ENCODE measurements at regions not wholly inside any gene's neighbourhood (a gene's known extent, or its start where the extent isn't known, plus 50 kb on each side); places are given as distances from the start of the nearest gene placed in this dataset.

DNA sequence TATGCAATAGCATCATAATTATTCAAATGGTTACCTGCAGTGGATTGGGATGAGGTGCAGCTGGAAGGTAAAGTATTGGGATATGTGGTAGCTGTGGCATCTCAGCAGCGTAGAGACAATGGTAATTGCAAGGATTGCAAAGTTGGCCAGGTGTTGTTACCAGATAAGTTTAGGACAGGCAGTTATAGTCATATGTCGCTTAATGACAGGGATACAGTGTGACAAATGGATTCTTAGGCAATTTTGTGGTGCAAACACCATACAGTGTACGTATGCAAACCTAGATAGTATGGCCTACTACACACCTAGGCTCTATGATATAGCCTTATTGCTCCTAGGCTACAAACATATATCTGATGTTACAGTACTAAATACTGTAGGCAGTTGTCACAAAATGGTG is 163.5 kb upstream of the LYZL2 start:
- no peak for DNase-seq

DNA sequence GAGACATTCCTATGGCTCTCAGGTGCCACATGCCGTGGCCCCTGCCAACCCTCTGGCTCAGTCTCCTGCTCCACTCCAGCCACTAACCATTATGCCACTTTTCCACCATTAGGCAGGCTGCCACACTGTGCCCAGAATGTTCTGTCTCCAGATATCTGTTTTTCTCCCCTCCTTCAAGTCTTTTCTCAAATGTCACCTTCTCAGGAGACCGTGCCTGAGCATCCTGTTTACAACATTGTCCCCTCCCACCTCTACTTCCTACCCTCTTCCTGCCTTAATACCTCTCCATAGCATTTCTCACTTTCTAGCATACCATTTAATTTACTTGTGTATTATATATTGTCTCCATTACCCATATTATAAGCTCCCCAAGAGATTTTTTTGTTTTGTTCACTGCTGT is 162.5 kb upstream of the LYZL2 start:
- peak; percentile 11 for DNase-seq

DNA sequence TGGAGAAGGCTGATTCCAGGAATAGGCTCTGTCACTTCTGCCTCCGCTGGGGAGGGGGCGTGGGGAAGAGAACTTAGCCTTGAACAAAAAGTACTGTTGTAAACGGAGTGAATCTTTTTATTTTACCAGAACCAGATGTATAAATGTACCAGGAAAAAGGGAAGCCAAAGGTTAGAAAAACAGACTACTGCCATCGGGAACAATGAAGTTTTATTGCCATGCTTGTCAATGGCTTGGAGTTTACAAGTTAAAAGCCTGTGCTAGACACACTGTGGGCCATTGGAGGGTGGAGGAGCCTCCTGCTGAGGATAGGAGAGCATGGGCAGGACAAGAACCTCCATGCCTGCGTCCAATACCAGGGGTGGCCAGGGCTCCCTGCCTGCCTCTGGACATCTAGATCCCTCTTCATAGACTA is 161.7 kb upstream of the LYZL2 start:
- DNase-seq, result no peak

DNA sequence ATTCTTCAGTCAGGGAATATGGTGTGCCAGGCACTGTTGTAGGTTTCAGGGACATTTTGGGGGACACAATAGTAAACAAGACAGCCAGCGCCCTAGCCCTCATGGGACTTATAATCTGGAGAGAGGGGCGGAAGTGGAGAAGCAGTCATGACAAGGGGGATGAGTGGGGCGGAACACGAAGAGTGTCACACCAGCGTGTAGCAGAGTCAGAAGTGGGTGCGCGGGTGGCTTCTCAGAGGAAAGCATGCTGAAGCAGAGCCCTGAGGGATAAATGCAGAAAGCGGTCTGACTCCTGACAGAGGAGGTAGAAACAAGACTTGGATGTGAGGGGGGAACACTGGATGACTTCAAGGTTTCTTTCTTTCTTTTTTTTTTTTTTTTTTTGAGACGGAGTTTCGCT is 160.3 kb upstream of the LYZL2 start:
- DNase-seq, result no peak

DNA sequence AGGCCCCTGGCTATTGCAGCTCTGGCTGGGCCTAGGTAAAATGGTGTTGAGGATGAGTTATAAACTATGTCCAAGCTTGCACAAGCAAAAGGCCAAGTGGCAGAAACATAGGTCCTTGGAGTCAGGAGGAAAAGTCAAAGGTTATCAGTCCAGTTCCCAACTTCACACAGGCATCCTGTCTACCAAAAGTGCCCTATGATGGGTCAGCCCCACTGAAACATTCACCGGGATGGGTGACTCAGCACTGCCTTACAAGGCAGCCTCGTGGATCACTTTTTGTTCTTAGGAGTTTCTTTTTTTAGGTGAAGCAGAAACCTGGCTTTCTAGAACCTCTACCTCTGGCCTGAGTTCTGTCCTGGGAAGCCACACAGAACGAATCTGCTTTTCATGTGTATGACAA is 158.8 kb upstream of the LYZL2 start:
- DNase-seq, result no peak

DNA sequence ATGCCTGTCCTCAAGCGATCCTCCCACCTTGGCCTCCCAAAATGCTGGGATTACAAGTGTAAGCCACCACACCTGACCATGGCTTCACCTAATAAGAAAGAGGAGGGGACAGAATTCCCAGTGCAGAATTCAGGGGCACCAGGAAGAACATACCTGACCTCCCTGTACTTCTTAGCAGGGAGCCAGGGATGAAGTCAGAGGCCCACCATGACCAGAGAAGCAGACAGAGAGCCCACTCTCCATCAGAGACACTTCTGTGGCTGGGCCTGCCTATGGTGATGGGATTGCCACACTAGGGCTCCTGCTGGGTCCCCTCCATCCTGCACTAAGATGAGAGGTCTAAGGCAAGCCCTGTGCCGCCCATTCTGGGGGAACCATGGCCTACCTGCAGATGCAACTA is 157.4 kb upstream of the LYZL2 start:
- no peak for DNase-seq

DNA sequence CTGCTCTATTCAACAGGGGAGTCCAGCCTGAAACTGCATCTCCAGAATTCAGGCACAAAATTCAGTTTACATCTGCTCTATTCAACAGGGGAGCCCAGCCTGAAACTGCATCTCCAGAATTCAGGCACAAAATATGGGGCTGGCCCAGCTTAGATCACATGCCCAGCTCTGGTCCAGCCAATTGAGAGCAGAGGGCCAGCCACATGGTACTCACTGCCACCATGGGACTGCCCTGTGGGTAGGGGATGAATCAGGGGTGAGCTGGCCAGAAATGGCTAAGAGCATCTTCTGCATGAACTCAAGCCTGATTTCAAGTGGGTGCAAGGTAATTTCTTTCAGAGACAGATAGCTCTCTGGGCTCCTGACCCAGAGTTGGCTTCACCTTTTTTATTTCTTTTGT is 156.6 kb upstream of the LYZL2 start:
- DNase-seq, result no peak

DNA sequence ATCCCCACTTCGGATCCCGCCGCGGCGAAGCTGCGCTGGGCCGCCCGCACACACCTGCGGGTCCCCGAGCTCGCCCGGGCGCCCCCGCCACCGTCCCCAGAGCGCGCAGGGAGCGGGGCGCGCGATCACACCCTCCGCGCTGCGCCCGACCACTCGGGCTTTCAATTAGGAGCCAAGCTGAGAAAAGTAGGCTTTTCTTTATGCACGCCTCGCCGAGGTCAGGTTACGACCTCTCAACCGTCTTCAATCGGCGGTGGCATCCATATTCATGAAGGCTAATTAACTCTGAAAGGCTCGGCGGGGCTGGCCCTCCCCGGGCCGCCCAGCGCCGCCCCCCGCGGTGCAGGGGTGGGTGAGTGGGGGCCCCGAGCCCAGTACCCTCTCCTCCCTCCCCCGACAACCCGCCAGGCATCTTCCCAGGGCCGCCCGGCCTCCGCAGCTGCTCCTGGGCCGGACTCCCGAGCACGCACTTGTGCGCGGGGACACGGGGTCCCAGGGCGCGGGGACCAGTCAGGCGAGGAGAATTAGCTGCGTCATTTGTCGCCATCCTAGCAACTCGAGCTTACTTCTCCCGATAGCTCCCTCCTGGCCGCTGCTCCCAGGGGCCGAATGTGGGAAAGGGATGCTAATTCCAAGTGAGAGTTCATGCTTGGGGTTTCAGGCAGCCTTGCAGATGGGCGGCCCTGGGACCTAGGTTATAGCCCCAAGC is 155.5 kb upstream of the LYZL2 start:
- DNase-seq, result peak; percentile 28

DNA sequence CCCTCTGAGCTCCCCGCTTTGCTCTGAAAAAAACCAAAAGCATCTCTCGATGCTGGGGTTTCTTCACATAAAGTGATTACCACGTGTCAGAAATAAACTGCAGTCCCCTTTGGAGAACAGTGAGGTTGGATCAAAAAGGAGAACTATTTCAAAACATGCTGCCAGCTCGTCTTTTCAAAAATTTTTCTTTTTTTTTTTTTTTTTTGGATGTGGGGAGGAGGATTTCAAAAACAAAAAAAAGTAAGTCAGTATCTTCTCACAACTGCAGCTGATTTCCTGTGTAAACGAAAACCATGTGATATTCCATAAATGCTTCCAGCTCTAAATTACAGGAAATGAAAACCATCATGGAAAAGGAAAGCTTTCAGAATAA is 155.0 kb upstream of the LYZL2 start:
- peak; percentile 23 for DNase-seq

DNA sequence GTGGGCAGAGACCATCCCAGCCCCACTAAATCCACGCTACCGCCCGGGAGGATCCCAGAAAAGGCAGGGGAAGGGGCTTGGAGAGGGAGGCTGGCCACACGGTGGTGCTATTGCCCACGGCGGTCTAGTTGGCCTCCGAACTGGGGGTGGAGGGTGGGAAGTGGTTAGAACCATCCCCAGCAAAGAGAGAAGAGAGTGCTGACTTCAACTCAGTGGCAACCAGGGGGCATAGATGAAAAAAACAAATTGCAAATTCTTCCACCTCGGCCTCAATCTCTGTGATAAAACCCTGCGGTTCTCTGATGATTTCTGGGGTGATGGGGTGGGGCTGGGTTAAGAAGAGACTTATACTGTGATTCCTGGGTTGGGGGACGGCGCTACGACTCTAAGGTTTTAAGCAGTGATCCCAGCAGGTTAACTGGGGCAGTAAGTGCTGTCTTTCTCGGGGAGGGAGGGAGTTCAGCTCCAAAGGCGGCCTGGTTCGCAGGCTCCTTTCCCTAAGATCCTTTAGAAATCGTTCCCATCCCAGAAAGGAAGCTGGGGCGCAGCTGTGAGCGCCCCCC is 154.5 kb upstream of the LYZL2 start:
- DNase-seq, result peak; percentile 84

DNA sequence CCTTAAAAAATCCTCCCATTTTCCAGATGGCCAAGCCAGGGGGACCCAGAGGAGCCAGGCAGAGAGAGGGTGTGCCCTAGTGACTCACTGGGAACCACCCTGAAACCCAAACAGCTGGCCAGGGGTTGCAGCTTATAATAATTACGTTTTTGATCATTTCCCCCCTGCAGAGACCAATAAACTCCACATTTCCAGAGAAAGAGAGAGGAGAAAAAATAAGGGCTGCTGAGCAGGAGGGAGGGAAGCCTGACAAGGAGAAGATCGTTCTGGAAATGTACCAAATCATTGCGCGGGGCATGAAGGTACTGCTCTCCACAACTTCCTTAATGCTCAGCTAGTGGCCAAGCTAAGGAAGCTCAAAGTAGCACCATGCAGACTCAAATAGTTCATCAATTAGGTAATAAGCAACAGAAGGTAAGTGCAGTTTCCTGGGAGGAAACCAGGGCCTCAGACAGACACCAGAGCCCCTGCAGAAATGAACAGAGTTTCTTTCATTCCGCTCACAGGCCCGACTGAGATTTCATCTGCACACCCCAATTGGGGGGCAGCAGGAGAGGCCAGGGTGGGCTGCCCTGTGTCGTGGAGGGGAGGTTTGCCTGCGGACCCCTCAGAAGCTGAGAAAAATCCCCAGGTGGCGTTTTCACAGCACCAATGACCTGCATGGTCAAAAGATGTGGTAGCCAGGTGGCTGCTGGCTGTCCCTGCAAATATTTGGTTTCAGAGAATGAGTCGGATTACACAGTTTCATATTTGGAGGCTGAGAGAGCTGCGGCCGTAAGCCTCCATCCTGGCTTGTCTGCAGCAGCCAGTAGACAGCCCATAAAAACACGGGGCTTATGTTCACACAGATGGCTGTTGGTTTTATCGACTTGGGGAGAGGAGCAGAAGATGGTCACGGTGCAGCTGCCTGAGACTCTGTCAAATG is 153.2 kb upstream of the LYZL2 start:
- no peak for DNase-seq

DNA sequence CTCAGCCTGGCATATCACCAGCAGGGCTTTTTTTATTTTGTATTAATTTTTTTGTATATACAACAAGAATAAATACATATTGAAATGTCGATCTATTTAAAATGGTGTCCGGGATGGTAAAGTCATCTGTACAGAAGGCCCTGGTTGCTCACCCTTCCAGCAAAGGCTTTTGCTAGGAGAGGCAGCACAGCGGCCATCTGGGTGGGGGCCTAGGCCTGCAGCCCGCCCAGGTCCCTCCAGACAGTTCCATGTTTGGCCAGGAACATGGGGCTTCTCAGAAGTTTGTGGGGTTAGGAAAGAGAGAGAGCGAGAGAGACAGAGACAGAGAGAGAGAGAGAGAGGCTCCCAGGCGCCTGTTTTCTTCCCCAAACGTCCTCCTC is 152.6 kb upstream of the LYZL2 start:
- DNase-seq, result no peak

DNA sequence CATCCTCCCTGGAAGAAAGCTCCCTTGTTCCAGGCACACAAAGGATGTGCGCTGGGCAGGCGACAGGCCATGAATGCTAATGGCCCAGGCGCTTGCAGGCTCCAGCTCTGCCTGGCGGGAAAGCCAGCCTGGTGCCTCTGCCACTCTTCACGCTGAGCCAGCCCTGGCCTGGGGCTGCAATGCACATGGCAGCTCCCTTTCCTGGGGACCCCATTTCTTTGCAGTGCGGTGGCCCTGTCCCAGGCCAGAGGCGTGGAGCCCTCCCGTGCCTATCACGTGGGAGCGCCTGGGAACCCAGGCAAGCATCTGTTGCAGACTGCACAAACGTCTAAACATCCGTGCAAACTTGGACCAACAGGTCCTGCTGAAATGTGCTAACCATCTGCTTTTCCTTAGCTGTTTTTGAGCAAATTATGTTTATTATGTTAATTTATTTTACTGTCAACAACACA is 152.1 kb upstream of the LYZL2 start:
- no peak for DNase-seq

DNA sequence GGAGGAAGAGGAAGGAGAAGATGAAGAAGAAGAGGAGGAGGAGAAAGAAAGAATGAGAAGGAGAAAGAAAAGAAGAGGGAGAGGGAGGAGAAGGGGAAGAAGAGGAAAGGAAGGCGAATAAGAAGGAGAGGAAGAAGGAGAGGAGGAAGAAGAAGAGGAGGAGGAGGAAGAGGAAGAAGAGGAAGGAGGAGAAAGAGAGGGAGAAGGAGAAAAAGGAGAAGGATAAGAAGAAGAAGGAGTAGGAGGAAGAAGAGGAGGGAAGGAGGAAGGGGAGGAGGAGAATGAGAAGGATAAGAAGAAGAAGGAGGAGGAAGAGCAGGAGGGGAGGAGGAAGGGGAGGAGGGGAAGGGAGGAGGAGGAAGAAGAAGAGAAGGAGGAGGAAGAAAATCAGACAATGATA is 149.2 kb upstream of the LYZL2 start:
- no peak for DNase-seq

DNA sequence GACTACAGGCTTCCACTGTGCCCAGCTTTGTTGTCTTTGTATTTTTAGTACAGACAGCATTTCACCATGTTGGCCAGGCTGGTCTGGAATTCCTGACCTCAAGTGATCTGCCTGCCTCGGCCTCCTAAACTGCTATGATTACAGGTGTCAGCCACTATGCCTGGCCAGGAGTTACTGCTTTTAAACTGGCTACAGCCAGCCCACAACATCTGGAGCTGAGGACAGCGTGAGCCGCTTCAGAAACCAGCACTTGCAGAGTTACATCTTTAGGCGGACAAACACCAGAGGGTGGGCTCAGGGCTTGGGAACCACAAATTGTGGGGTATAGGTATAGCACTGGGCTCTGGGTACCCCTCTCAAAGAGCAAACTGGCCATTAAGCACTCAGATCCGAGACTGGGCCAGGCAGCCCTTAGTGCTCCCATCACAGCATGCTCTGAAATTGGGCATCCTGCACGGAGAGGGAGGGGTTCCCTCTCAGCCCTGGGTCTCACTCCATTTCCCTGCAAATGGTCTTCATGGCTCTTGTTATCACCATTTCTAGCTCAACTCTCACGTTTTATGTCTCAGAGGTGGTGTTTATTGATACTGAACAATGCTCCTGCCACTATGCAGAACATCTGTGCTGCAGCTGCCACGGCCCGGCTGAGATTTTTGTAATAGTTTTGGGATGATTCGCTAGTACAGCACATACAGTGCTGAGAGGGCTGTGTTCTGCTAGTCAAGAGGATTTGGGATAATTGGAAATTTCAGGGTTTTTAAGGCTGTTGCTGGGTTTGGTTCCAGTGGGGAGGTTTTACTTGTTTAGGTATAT is 146.4 kb upstream of the LYZL2 start:
- DNase-seq, result no peak

DNA sequence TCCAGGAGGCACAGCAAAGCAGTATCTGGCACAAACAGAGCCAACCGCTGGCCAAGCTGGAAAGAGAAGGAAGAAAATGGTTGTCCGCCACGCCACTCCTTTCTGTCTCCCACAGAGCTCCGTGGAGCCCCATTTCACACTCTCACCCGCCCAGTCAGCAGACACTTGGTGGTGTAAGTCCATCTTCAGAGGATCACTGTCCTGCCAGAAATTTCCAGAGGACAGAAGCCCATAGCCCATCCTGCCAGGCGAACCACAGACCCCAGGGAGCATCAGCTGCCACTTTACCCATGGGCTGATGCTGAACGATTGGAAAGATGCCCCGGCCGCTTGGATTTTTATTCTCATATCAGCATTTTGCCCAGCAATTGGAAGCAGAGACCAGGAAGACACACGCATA is 144.7 kb upstream of the LYZL2 start:
- no peak for DNase-seq

DNA sequence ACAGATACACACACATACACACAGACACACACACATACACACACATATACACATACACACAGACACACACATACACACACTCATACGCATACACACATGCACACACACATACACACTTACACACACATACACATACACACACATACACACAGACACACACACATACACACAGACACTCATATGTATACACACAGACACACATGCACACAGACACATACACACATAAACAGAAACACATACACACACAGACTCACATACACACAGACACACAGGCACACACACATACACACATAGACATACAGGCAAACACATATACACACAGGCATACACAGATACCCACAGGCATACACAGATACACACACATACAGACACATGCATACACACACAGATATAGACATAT is 143.9 kb upstream of the LYZL2 start:
- no peak for DNase-seq

DNA sequence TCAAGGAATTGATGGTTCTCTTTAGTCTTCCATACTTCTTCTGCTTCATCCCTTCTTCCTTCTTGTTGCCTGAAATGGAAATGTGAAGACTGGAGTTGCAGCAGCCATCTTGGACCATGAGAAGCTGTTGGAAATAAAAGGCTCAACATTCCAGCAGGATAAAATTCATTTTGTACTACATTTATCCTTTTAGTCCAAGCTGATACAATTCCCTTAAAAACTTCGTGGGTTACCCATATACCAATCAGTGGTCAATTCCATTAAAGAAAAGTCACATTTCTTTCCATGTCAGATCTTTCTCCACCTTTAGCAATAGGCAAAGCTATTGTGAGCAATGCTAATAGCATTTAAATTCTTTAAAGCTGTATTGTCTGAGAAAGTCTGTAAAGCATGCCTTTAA is 141.3 kb upstream of the LYZL2 start:
- DNase-seq, result no peak

DNA sequence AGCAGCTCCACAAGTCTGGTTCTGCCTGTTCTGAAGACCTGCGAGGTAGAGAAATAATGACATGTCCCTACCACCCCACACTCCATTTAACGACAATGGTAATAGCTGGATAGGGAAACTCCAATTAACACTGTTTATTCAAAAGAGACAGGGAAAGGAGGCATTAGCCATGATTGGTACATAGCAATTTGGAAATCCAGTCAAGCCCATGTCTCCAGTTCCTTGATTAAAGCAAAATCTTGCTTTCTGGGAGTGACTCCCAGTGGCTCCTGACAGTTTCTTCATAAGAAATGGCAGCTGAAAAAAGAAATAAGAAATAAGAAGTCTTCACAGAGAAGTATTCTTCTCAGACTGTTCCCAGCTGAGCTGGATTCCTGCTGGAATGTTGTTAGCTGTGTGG is 140.7 kb upstream of the LYZL2 start:
- DNase-seq, result no peak

DNA sequence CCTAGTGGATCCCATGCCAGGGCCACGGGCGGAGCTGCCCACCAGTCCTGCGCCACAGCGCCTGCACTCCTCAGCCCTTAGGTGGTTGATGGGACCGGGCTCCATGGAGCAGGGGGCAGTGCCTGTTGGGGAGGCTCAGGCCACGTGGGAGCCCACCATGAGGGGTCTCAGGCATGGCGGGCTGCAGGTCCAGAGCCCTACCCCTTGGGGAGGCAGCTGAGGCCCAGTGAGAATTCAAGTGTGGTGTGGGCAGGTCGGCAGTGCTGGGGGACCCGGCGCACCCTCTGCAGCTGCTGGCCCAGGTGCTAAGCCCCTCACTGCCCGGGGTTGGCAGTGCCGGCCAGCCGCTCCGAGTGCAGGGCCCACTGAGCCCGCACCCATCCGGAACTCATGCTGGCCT is 139.8 kb upstream of the LYZL2 start:
- no peak for DNase-seq

DNA sequence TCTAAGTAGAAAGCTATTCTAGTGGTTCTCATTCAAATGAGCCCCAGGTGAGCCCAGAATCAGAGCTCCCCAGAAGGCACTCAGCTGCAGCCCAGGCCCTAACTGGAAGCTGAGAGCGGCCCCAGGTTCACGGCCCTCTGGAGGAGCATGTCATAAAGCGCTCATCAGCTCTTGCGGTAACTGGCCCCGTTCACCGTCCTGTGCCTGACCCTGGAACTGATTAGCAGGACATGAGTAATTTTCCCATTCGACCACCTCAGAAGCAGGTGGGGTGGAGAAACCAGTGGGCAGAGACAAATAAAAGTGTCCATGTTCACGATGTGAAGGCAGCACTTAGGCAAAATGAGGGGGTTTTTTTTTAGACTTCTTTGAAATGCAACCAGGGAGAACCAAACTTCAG is 136.1 kb upstream of the LYZL2 start:
- DNase-seq, result no peak

DNA sequence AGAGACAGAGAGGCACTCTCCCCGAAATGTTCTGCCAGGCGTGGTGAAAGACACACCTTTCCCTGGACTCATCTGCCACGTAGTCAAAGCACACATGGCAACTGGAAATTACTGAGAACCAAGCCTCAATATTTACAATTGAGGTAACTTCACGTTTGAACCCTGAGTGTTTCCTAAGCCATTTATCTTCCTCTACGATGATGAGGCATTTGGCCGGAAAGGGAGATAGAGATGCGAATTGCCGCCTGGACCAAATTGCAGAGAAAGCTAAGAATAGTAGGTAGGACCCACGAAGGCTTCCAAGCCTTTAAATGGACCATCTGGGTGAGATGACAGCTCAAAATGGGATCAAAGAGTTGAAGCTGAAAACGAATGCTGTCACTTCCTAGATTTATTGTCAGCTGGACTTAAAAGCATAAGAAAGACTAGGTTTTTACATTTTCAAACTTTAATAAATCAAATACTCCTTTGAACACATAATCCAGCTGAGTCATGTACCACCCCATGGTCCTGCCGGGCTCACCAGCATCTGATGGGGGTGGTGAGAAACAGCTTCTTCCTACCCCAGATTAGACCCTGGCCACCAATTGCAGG is 135.6 kb upstream of the LYZL2 start:
- no peak for DNase-seq

DNA sequence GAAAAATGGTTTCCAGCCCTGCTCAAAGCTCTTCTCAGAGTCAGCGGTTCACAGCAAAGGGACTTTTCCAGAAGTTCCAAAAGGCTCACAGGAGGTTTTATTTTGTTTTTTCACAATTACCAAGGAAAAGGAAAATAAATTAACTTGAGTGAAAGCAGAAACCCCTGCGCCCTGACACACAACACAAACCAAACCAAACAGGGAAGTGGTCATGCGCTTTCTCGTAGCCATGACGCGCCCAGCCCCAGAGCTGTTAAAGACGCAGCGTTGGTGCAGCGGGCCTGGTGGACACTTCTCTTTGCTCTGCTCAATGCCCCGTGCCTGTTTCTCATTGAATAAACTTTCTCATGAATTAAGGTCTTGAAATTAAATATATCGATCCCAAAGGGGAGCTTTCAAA is 134.4 kb upstream of the LYZL2 start:
- DNase-seq, result no peak

Measured in CD4-positive, alpha-beta T cell treated with Interleukin-21 for 1 hour (primary cell).